ENCODE measurements at regions not wholly inside any gene's neighbourhood (a gene's known extent, or its start where the extent isn't known, plus 50 kb on each side); places are given as distances from the start of the nearest gene placed in this dataset.

- TF ChIP-seq POLR2AphosphoS5 (IDR thresholded peaks at IDR 0.05; ENCODE audit: low read depth, low read length): no peak
- no peak for TF ChIP-seq TAF1 (IDR thresholded peaks at IDR 0.05; ENCODE audit: borderline replicate concordance, low read depth, low read length)
- TF ChIP-seq POLR2A (IDR thresholded peaks at IDR 0.05; ENCODE audit: low read depth, low read length): no peak
These were observed 61.7 kb upstream of the SLC25A26 start for GRCh38 chr3:66158933-66159683.
